OCI-LY3 (cell line): ENCODE measurements at regions not wholly inside any gene's neighbourhood (a gene's known extent, or its start where the extent isn't known, plus 50 kb on each side); places are given as distances from the start of the nearest gene placed in this dataset.

Experiments used
- EZH2phosphoT487 ChIP-seq: fragments of 200-600 bp; shearing (Covaris generic); IDR thresholded peaks from 2 replicates; pipeline ENCODE4 v1.6.1; 2018; ENCODE audit warnings: antibody characterized with exemption, mixed run types, low read depth
- TF ChIP-seq, protein P1 (sequence below): fragments of 200-600, 300-600 bp; sonication (generic); IDR thresholded peaks from 2 replicates; pipeline ENCODE4 v1.5.1; 2014; ENCODE audit warnings: antibody characterized with exemption, low read length, low read depth

GRCh38 chr16:55145771-55146603, 178.0 kb upstream of the IRX6 start:
- TF ChIP-seq, protein P1, sequence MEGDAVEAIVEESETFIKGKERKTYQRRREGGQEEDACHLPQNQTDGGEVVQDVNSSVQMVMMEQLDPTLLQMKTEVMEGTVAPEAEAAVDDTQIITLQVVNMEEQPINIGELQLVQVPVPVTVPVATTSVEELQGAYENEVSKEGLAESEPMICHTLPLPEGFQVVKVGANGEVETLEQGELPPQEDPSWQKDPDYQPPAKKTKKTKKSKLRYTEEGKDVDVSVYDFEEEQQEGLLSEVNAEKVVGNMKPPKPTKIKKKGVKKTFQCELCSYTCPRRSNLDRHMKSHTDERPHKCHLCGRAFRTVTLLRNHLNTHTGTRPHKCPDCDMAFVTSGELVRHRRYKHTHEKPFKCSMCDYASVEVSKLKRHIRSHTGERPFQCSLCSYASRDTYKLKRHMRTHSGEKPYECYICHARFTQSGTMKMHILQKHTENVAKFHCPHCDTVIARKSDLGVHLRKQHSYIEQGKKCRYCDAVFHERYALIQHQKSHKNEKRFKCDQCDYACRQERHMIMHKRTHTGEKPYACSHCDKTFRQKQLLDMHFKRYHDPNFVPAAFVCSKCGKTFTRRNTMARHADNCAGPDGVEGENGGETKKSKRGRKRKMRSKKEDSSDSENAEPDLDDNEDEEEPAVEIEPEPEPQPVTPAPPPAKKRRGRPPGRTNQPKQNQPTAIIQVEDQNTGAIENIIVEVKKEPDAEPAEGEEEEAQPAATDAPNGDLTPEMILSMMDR, result no peak
- no peak for TF ChIP-seq EZH2phosphoT487
